ENCODE measurements at regions not wholly inside any gene's neighbourhood (a gene's known extent, or its start where the extent isn't known, plus 50 kb on each side); places are given as distances from the start of the nearest gene placed in this dataset.

DNA sequence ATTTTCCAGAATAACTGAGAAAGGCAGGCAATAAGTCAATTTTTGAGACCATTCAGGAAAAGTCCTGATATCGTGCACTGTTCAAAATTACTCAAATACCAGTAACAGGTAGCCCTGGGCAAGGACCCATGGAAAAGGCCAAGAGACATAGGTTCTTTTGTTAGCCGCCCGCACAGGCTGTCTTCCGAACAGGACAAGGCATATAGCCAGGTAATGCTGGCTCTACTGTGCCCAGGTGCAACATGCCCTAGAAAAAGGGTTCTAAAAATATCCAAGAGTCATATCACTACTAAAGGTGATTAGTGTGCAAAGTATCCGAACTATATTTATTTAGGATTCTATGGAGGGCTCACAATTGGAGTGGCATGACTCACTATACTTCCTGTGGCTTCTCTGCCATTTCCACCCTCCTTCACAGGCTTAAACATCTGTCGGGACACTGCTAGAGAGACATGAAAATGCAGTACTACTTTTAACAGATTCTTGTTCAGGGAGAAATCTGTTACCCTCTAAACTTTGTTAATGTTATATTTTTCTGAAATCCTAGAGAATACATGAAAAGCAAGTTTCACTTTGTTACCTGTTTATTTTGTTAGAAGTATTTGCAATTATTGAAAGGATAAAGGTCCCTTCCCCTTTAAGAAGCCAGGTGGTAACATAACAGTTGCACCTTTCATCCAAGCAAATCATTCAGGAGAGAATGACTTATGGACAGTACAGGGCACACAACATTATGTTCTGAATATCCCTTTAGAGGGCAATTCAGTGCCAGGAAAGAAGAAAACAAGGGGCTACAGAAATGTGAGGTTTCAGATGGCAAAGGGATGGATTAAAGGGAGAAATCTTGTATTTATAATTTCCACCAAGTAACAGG lies 293.3 kb upstream of the THBS1 start:
- Mint-ChIP-seq H3K9me3 (peaks cover 0 to 3% (median 0%) of the 10 kb centered on the region in 5 donors), H3K27me3 (peaks cover 2 to 58% of the 10 kb centered on the region in 2 donors)
- POLR2A ChIA-PET = no interaction called here

GRCh38 chr15:39290711-39291435 lies 290.0 kb upstream of the THBS1 start:
- Histone ChIP-seq H3K4me3 (ENCODE audit: low read length) (no peak overlapping the region), H3K4me1 (ENCODE audit: insufficient read depth, low read length) (no peaks in the 10 kb centered on the region), H3K9me3 (ENCODE audit: low read length) (no peaks in the 10 kb centered on the region), H3K36me3 (ENCODE audit: insufficient read depth, low read length) (no peaks in the 10 kb centered on the region), H3K27ac (ENCODE audit: low read depth, low read length) (no peak overlapping the region), H3K27me3 (ENCODE audit: insufficient read depth, low read length, poor library complexity, severe bottlenecking) (no peaks in the 10 kb centered on the region)
- POLR2A ChIA-PET = no interaction called here
- H3K4me1 Mint-ChIP-seq = no peaks in the 10 kb centered on the region
- CTCF ChIA-PET = no interaction called here
- H3K36me3 Mint-ChIP-seq = peaks cover 0 to 5% (median 0%) of the 10 kb centered on the region in 3 donors
- H3K27me3 Mint-ChIP-seq = peaks cover 11 to 58% of the 10 kb centered on the region in 2 donors
- H3K27ac Mint-ChIP-seq = no peak overlapping the region
- no peak overlapping the region for H3K4me3 Mint-ChIP-seq
- no peak for DNase-seq
- H3K9me3 Mint-ChIP-seq = peaks cover 0 to 5% (median 4%) of the 10 kb centered on the region in 5 donors

More for the DNA sequence above, 293.3 kb upstream of the THBS1 start:
- no peak overlapping the region for H3K27ac ChIP-seq (ENCODE audit: low read depth, low read length)
- CTCF ChIA-PET = no interaction called here
- H3K36me3 ChIP-seq (ENCODE audit: insufficient read depth, low read length) = no peaks in the 10 kb centered on the region
- no peak overlapping the region for H3K27ac Mint-ChIP-seq
- H3K4me3 ChIP-seq (ENCODE audit: low read length) = no peak overlapping the region
- no peak overlapping the region for H3K4me3 Mint-ChIP-seq
- H3K36me3 Mint-ChIP-seq = peaks cover 0 to 3% (median 0%) of the 10 kb centered on the region in 3 donors
- H3K4me1 ChIP-seq (ENCODE audit: insufficient read depth, low read length) = no peaks in the 10 kb centered on the region
- no peak for DNase-seq
- no peaks in the 10 kb centered on the region for H3K4me1 Mint-ChIP-seq
- H3K27me3 ChIP-seq (ENCODE audit: insufficient read depth, low read length, poor library complexity, severe bottlenecking) = no peaks in the 10 kb centered on the region
- H3K9me3 ChIP-seq (ENCODE audit: low read length) = no peaks in the 10 kb centered on the region

DNA sequence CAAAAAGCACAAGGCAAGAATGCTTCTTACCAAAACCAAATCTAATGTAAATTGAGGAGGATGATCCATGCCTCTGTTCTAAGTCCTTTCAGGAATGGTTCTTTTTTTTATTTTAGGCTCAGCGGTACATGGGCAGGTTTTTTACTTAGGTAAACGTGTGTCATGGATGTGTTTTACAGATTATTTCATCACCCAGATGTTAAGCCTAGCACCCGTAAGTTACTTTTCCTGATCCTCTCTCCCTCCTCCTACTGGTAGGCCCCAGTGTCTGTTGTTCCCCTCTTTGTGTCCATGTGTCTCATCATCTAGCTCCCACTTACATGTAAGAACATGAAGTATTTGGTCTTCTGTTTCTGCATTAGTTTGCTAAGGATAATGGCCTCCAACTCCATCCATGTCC lies 289.2 kb upstream of the THBS1 start:
- Histone ChIP-seq H3K36me3 (ENCODE audit: insufficient read depth, low read length) (no peaks in the 10 kb centered on the region), H3K4me1 (ENCODE audit: insufficient read depth, low read length) (no peaks in the 10 kb centered on the region)

GRCh38 chr15:39296955-39297354 lies 283.9 kb upstream of the THBS1 start:
- no peak overlapping the region for H3K4me3 ChIP-seq (ENCODE audit: low read length)
- Mint-ChIP-seq H3K9me3 (peaks cover 0 to 5% (median 3%) of the 10 kb centered on the region in 5 donors), H3K27ac (no peak overlapping the region), H3K27me3 (peaks cover 9 to 52% of the 10 kb centered on the region in 2 donors), H3K4me3 (no peak overlapping the region), H3K4me1 (no peaks in the 10 kb centered on the region), H3K36me3 (peaks cover 0 to 5% (median 0%) of the 10 kb centered on the region in 3 donors)
- H3K27me3 ChIP-seq (ENCODE audit: insufficient read depth, low read length, poor library complexity, severe bottlenecking) = no peaks in the 10 kb centered on the region
- POLR2A ChIA-PET = no interaction called here
- no peaks in the 10 kb centered on the region for H3K9me3 ChIP-seq (ENCODE audit: low read length)
- H3K36me3 ChIP-seq (ENCODE audit: insufficient read depth, low read length) = no peaks in the 10 kb centered on the region
- DNase-seq = no peak
- CTCF ChIA-PET = no interaction called here
- no peaks in the 10 kb centered on the region for H3K4me1 ChIP-seq (ENCODE audit: insufficient read depth, low read length)
- H3K27ac ChIP-seq (ENCODE audit: low read depth, low read length) = no peak overlapping the region

More for the DNA sequence above, 289.2 kb upstream of the THBS1 start:
- no peak overlapping the region for H3K27ac Mint-ChIP-seq
- ChIA-PET POLR2A (no interaction called here), CTCF (no interaction called here)
- H3K4me3 ChIP-seq (ENCODE audit: low read length) = no peak overlapping the region
- no peak overlapping the region for H3K4me3 Mint-ChIP-seq
- peaks cover 11 to 52% of the 10 kb centered on the region in 2 donors for H3K27me3 Mint-ChIP-seq
- H3K9me3 Mint-ChIP-seq = peaks cover 0 to 5% (median 4%) of the 10 kb centered on the region in 5 donors
- H3K27me3 ChIP-seq (ENCODE audit: insufficient read depth, low read length, poor library complexity, severe bottlenecking) = no peaks in the 10 kb centered on the region
- DNase-seq = no peak
- peaks cover 0 to 5% (median 0%) of the 10 kb centered on the region in 3 donors for H3K36me3 Mint-ChIP-seq
- H3K27ac ChIP-seq (ENCODE audit: low read depth, low read length) = no peak overlapping the region
- no peaks in the 10 kb centered on the region for H3K4me1 Mint-ChIP-seq
- no peaks in the 10 kb centered on the region for H3K9me3 ChIP-seq (ENCODE audit: low read length)

GRCh38 chr15:39298271-39298962 lies 282.5 kb upstream of the THBS1 start:
- H3K9me3 Mint-ChIP-seq = peaks cover 0 to 5% (median 0%) of the 10 kb centered on the region in 5 donors
- POLR2A ChIA-PET = no interaction called here

GRCh38 chr15:39299486-39300267 lies 281.2 kb upstream of the THBS1 start:
- Histone ChIP-seq H3K4me3 (ENCODE audit: low read length) (no peak overlapping the region), H3K36me3 (ENCODE audit: insufficient read depth, low read length) (no peaks in the 10 kb centered on the region), H3K9me3 (ENCODE audit: low read length) (no peaks in the 10 kb centered on the region), H3K4me1 (ENCODE audit: insufficient read depth, low read length) (no peaks in the 10 kb centered on the region), H3K27me3 (ENCODE audit: insufficient read depth, low read length, poor library complexity, severe bottlenecking) (no peaks in the 10 kb centered on the region), H3K27ac (ENCODE audit: low read depth, low read length) (no peak overlapping the region)
- POLR2A ChIA-PET = no interaction called here
- CTCF ChIA-PET = no interaction called here
- no peaks in the 10 kb centered on the region for H3K36me3 Mint-ChIP-seq
- H3K9me3 Mint-ChIP-seq = no peaks in the 10 kb centered on the region
- peak overlapping the region in 1 of 8 donors; percentile 38 for H3K27ac Mint-ChIP-seq
- no peak overlapping the region for H3K4me3 Mint-ChIP-seq
- DNase-seq = no peak
- no peaks in the 10 kb centered on the region for H3K4me1 Mint-ChIP-seq
- peaks cover 6 to 39% of the 10 kb centered on the region in 2 donors for H3K27me3 Mint-ChIP-seq

More at GRCh38 chr15:39298271-39298962, 282.5 kb upstream of the THBS1 start:
- CTCF ChIA-PET = no interaction called here
- DNase-seq = no peak
- H3K4me3 Mint-ChIP-seq = no peak overlapping the region
- H3K36me3 Mint-ChIP-seq = no peaks in the 10 kb centered on the region
- no peak overlapping the region for H3K4me3 ChIP-seq (ENCODE audit: low read length)
- H3K27ac ChIP-seq (ENCODE audit: low read depth, low read length) = no peak overlapping the region
- H3K27me3 Mint-ChIP-seq = peaks cover 8 to 49% of the 10 kb centered on the region in 2 donors
- H3K36me3 ChIP-seq (ENCODE audit: insufficient read depth, low read length) = no peaks in the 10 kb centered on the region
- no peaks in the 10 kb centered on the region for H3K27me3 ChIP-seq (ENCODE audit: insufficient read depth, low read length, poor library complexity, severe bottlenecking)
- no peak overlapping the region for H3K27ac Mint-ChIP-seq
- H3K9me3 ChIP-seq (ENCODE audit: low read length) = no peaks in the 10 kb centered on the region
- H3K4me1 ChIP-seq (ENCODE audit: insufficient read depth, low read length) = no peaks in the 10 kb centered on the region
- no peaks in the 10 kb centered on the region for H3K4me1 Mint-ChIP-seq

GRCh38 chr15:39300451-39301153 lies 280.3 kb upstream of the THBS1 start:
- ChIA-PET CTCF (no interaction called here), POLR2A (no interaction called here)
- no peaks in the 10 kb centered on the region for H3K4me1 ChIP-seq (ENCODE audit: insufficient read depth, low read length)
- no peaks in the 10 kb centered on the region for H3K36me3 ChIP-seq (ENCODE audit: insufficient read depth, low read length)
- no peak for DNase-seq
- Mint-ChIP-seq H3K36me3 (no peaks in the 10 kb centered on the region), H3K4me3 (no peak overlapping the region), H3K4me1 (no peaks in the 10 kb centered on the region), H3K9me3 (no peaks in the 10 kb centered on the region), H3K27me3 (peaks cover 7 to 37% of the 10 kb centered on the region in 2 donors), H3K27ac (no peak overlapping the region)
- no peaks in the 10 kb centered on the region for H3K27me3 ChIP-seq (ENCODE audit: insufficient read depth, low read length, poor library complexity, severe bottlenecking)
- no peak overlapping the region for H3K4me3 ChIP-seq (ENCODE audit: low read length)
- no peak overlapping the region for H3K27ac ChIP-seq (ENCODE audit: low read depth, low read length)
- H3K9me3 ChIP-seq (ENCODE audit: low read length) = no peaks in the 10 kb centered on the region
